HG03066 (cell line): ENCODE measurements at regions not wholly inside any gene's neighbourhood (a gene's known extent, or its start where the extent isn't known, plus 50 kb on each side); places are given as distances from the start of the nearest gene placed in this dataset.
"Not testable (repeated sequence)": the region's sequence is repeated elsewhere in the genome, so short reads cannot be mapped to it uniquely, and the experiment has no call there.

Experiments used
- ATAC-seq: cut with Tn5 transposase; IDR thresholded peaks from one replicate; pipeline ENCODE4 v1.9.1; 2021; ENCODE audit warnings: low read depth; ENCODE audit not compliant: unreplicated experiment

GRCh38 chr10:38356527-38356926, 262.4 kb downstream of the ZNF37A start:
- ATAC-seq, result peak; percentile 41

- not testable (repeated sequence) for ATAC-seq
These were observed 268.4 kb downstream of the ZNF37A start for GRCh38 chr10:38362514-38362913.

GRCh38 chr10:38364073-38364472, 269.9 kb downstream of the ZNF37A start:
- ATAC-seq, result not testable (repeated sequence)

- peak; percentile 52 for ATAC-seq
These were observed 271.8 kb downstream of the ZNF37A start for GRCh38 chr10:38365917-38366316.

GRCh38 chr10:38383800-38384199, 289.7 kb downstream of the ZNF37A start:
- ATAC-seq, result not testable (repeated sequence)

- not testable (repeated sequence) for ATAC-seq
These were observed 292.7 kb downstream of the ZNF37A start for GRCh38 chr10:38386869-38387268.

- ATAC-seq, result not testable (repeated sequence)
These were observed 296.6 kb downstream of the ZNF37A start for GRCh38 chr10:38390725-38391124.

- ATAC-seq, result not testable (repeated sequence)
These were observed 301.3 kb downstream of the ZNF37A start for GRCh38 chr10:38395465-38395864.

GRCh38 chr10:38396178-38396954, 302.2 kb downstream of the ZNF37A start:
- ATAC-seq, result not testable (repeated sequence)

GRCh38 chr10:38401565-38401964, 307.4 kb downstream of the ZNF37A start:
- not testable (repeated sequence) for ATAC-seq

- ATAC-seq, result peak; percentile 99
These were observed 308.6 kb downstream of the ZNF37A start for GRCh38 chr10:38402442-38403346.

GRCh38 chr10:38403347-38404117, 309.4 kb downstream of the ZNF37A start:
- ATAC-seq, result not testable (repeated sequence)

- ATAC-seq, result not testable (repeated sequence)
These were observed 329.5 kb downstream of the ZNF37A start for GRCh38 chr10:38423634-38424033.

GRCh38 chr10:38430242-38430641, 336.1 kb downstream of the ZNF37A start:
- not testable (repeated sequence) for ATAC-seq

GRCh38 chr10:38437359-38437758, 343.2 kb downstream of the ZNF37A start:
- ATAC-seq, result not testable (repeated sequence)

- not testable (repeated sequence) for ATAC-seq
These were observed 354.6 kb downstream of the ZNF37A start for GRCh38 chr10:38448614-38449355.

GRCh38 chr10:38449618-38450017, 355.5 kb downstream of the ZNF37A start:
- not testable (repeated sequence) for ATAC-seq

GRCh38 chr10:38450372-38451057, 356.4 kb downstream of the ZNF37A start:
- not testable (repeated sequence) for ATAC-seq

- ATAC-seq, result not testable (repeated sequence)
These were observed 357.3 kb downstream of the ZNF37A start for GRCh38 chr10:38451306-38451967.
